LoVo (cell line): ENCODE measurements at regions not wholly inside any gene's neighbourhood (a gene's known extent, or its start where the extent isn't known, plus 50 kb on each side); places are given as distances from the start of the nearest gene placed in this dataset.
A peak's percentile ranks its signal among the peaks of the same experiment; 100 is the strongest.
"Not testable (repeated sequence)": the region's sequence is repeated elsewhere in the genome, so short reads cannot be mapped to it uniquely, and the experiment has no call there.

ENCODE experiments used
- DNase-seq: peaks from one replicate; pipeline ENCODE4 v3.0.0-alpha.2; 2016; ENCODE audit warnings: low spot score

DNA sequence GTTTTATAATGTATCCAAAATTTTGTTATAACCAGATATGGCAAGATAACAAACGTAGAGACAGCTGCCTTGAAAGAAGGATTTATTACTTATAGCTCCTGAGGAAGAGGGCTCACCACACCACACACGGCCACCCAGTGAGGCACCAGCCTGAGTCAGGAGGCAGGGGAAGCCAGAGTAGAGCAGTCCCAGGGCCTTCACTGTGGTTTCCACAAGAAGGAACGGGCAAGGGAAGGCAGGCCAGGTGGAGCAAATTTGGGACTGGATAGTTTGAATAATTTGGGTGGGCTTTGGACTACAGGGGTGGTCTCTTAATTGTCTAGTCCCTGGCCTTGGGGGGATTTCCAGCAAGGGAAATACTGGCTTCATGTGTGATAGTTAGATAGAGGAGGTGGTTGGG lies 72.5 kb downstream of the RRAGC start:
- DNase-seq, result no peak

- DNase-seq, result peak; percentile 5
Observed at GRCh38 chr1:38786040-38786436, 73.5 kb downstream of the RRAGC start.

DNA sequence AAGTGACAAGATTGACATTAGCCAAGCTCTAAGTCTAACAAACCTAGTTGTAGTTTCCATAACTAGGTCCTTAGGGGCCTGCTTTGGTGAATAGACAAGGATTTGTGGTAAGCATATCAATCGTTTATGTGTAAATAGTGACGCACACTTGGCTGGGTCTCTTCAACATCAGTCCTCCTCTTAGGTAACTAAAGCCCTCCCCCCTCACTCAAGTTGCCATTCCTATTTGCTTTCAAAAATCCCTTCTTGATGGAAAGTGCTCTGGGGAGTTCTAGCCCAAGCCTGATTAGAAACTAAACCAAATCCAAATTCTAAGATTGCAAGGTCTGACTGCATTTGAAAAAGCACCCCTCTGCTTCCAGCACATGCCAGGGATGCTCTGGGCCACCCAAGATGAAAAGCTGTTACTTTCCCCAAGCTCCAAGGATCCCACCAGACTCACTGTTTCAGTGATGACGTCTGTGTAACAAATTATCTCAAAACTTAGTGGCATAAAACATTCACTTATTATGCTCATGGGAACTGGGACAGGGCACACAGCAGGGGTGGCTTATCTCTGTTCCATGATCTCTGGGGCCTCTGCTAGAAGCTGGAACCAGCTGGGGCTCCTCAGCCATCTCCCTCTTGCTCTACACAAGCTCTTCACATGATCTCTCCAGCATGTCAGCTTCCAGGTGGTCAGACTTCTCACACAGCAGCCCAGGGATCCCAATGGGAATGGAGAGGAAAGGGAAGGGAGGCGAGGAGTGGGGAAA lies 74.1 kb downstream of the RRAGC start:
- DNase-seq, result no peak

DNA sequence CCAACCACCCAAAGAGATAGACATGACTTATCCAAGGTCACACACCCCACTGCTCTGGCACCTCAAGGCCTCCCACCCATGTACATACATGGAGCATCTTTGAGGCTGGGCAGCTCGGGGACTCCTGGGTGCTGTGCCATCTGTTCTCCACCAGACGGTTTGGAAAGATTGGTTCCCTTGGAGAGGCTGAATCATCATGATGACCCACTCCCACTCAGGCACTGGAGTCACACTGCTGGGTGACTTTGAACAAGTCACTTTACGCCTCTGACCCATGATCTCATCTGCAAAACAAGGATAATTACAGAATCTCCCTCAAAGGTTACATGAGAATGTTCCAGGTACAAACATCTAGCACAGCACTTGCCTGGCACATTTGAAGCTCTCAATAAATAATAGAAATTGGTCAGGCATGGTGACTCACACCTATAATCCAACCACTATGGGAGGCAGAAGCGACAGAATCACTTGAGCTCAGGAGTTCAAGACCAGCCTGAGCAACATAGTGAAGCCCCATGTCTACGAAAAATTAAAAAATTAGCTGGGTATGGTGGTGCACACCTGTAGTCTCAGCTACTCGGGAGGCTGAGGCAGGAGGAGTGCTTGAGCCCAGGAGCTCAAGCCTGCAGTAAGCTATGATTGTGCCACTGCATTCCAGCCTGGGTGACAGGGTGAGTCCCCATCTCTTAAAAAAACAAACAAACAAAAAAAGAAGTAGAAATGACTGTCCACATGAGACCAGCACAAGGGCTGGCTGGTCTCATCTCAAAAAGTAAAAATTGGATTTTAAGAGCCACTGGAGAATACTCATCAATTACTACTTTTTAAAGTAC lies 74.9 kb downstream of the RRAGC start:
- no peak for DNase-seq

DNA sequence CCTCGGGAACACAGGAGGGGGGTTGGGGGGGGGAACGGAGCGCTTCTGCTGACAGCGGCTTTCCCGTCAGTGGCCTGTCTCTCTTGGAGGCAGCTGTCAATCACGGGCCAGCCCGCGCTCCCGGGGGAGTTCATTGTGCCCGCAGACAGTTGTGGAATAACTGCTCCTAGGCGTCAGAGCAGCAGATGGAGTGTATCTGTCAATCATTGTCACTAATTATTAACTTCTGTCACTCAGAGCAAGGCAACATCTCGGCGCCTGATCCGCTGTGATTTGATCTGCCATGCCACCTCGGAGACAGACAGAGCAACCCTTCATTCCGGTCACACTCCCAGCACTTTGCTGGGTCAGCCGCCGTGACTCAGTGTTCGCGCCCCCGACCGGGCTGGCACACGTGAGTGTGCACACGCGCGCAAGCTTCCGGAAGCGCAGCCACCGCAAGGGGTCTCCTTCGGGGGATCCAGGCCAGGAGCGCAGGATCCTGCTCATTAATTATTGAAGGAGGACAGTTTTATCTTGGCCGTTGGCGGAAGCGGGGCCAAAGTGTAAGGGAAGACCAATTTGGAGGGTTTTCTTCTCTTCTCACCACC lies 75.8 kb downstream of the RRAGC start:
- DNase-seq, result no peak

GRCh38 chr1:38781872-38782617 lies 77.5 kb downstream of the RRAGC start:
- DNase-seq, result no peak

DNA sequence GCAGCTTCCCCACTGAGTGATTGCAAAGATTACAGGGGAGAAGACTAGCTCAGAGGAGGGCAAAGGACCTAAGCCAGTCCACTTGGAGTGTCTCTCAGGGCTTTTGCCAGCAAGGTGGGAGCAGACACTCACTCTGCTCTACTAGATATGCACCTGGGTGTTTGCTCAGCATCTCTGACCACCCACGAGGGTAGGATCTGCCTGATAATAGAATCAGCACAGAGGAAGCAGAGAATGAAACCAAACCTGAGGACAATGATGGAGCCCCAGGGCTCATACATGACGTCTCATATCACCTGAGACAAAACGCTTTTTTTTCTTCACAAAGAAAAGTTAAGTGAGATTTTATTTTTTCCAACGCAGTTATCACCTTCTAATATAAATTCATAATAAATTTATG lies 79.4 kb downstream of the RRAGC start:
- no peak for DNase-seq

DNA sequence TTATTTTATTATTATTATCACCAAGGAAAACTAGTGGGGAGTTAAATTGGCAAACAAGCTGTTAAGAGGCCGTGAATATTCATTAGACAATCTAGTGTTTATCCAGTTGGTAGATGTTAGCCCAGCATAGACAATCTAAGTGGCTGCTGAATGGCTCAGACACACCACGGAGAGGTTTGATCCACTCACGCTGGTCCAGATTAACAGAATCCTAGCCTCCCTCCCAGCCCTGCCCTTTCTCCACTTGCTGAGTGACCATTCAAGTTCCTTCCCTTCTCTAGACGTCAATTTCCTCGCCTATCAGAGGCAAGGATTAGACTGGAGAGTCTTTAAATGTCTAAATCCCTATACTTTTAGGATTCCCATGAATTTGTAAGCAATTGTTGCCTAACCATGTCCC lies 80.1 kb downstream of the RRAGC start:
- no peak for DNase-seq

DNA sequence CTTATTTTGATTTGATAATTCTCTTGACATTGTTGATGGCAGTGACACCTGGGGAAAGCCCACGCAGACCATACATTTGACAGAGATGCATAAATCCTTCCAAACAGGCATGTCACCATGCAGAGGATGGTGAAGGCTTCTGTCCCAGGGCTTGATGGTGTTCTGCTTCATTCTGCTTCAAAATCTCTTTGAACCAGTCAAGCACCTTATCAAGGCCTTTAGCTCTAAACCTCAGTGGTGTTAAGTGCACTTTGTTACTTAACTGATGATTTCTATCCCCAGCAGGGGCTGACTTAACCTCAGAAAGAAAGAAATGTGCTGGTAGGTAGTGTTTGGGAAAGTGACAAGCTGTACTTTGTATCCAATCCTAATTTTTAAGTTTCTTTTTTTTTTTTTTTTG lies 81.1 kb downstream of the RRAGC start:
- no peak for DNase-seq

DNA sequence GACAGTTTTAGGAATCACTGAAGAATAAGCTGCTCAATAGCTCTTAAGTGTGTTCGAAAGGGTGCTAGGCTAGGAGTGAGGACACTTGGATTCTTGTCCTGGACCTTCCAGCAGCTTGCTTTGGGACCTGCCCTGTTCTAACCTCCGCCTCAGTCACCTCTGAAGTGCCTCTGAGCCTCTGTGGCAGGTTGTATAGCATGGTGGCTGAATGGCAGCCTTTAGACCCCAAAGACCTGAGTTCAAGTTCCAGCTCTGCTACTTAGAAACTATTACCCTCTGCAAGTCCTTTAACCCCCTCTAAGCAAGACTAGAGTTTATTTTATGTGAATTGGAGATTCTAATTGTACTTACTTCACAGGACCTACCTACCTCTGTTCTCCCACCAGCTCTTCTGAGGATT lies 81.5 kb downstream of the RRAGC start:
- DNase-seq, result no peak

- no peak for DNase-seq
Observed at GRCh38 chr1:38777464-38777957, 82.1 kb downstream of the RRAGC start.

- DNase-seq, result no peak
Observed at GRCh38 chr1:38776466-38777065, 83.0 kb downstream of the RRAGC start.

DNA sequence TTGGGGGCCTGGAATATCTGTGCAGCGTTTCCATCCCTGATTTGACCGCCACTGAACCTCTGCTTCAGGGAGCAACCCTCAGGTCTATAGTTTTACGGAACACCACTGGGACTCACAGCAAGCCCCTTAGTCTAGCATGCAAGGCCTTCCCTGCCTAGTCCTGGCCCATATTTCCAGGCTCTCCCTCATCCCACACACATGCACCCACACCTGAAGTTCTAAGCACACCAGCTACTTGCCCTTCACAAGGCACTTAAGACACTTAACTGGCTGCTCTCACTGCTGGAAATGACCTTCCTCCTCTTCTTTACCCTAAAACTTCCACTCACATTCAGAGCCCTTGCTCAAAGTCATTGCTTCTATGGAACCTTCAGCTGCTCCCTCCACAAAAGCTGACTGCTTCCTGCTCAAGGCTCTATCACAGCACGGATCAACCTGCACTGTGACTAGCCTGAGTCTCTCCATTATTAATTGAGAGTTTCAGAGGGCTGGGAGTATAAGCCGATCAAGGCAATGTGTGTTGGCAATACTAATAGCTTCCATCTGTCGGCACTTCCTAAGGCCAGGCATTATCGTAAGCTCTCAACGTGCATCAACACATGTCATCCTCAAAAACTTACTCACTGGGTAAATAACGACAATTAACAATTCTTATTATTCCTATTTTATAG lies 84.3 kb downstream of the RRAGC start:
- no peak for DNase-seq

DNA sequence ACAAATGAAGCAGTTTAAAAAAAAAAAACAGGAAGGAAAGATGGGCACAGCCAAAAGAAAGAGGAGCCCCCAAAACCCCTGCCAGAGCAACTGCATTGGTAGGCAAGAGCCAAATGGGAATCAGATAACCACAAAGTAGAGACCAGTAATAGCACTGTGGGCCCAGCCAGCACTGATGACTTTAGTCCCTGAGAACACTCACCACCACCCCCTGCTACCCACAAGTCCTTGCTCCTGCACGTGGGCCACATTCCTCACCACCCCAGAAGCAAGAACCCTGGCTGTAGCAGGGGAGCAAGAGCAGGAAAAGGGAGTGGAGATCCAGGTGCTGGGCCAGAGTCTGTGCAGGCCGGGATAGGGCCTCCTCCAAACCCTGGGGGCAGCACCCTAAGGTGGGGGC lies 86.1 kb downstream of the RRAGC start:
- DNase-seq, result no peak

DNA sequence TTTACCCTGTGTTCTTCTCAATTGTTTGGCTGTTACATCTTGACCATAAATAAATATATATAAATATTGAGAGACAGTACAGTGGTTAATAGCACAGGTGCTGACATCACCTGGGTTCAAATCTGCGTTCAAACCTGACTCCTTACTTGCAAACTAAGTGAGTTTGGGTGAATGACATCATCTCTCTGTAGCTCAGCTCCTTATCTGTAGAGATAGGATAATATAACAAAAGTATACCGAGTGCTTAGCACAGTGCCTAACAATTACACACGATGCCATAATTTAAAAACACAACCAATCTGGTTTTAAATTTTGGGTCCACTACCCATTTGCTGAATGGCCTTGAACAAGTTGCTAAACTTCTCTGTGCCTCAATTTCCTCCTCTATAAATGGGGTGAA lies 86.6 kb downstream of the RRAGC start:
- DNase-seq, result no peak

- no peak for DNase-seq
Observed at GRCh38 chr1:38772026-38772425, 87.5 kb downstream of the RRAGC start.

GRCh38 chr1:38770516-38771173 lies 88.9 kb downstream of the RRAGC start:
- DNase-seq, result not testable (repeated sequence)

DNA sequence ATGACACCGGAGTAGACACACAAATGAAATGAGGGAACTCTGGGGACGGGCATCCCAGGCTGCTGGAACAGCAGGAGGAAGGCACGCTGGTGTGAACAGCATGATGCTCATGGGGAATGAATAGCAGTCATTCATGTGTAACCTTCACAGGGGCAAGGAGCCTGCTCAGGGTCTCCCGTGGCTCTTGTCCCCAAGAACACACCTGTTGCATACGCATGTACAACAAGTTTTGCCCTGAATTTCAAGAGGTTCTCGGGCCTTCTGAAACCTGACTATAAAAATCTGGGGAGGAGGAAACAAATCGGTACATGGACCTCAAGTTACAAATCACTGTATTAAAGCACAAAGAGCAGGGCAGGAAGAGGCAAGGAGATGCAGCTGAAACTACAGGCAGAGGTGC lies 93.4 kb downstream of the RRAGC start:
- no peak for DNase-seq

GRCh38 chr1:38763121-38763520 lies 96.5 kb downstream of the RRAGC start:
- no peak for DNase-seq

- DNase-seq, result no peak
Observed at GRCh38 chr1:38760562-38760961, 99.0 kb downstream of the RRAGC start.

- DNase-seq, result no peak
Observed at GRCh38 chr1:38758820-38759219, 100.8 kb downstream of the RRAGC start.
